Transverse colon (tissue), 4 donors: ENCODE measurements at regions not wholly inside any gene's neighbourhood (a gene's known extent, or its start where the extent isn't known, plus 50 kb on each side); places are given as distances from the start of the nearest gene placed in this dataset.

Experiments
- POLR2A ChIP-seq: fragments of 450-650 bp; IDR thresholded peaks from one replicate; pipeline ENCODE4 v1.6.1; 2016; ENCODE audit warnings: antibody characterized with exemption, mild to moderate bottlenecking, moderate library complexity
- POLR2AphosphoS5 ChIP-seq, 3 donors: sonication (generic); formaldehyde crosslinking; IDR thresholded peaks; one replicate each; pipeline ENCODE4 v1.6.1; 2016; ENCODE audit warnings: antibody characterized with exemption in 3 of 3
- TF ChIP-seq, protein P1 (sequence below), 5 experiments: fragments of 200-600 bp in 3 of 5; fragments of 450-650 bp in 2 of 5; sonication (generic) in 3 of 5; IDR thresholded peaks; 1 replicate in 2 of 5; 2 replicates in 3 of 5; pipeline ENCODE4 v1.5.1; 2016 to 2017; ENCODE audit warnings: antibody characterized with exemption in 5 of 5, inconsistent platforms in 3 of 5, mild to moderate bottlenecking in 2 of 5, moderate library complexity in 1 of 5

DNA sequence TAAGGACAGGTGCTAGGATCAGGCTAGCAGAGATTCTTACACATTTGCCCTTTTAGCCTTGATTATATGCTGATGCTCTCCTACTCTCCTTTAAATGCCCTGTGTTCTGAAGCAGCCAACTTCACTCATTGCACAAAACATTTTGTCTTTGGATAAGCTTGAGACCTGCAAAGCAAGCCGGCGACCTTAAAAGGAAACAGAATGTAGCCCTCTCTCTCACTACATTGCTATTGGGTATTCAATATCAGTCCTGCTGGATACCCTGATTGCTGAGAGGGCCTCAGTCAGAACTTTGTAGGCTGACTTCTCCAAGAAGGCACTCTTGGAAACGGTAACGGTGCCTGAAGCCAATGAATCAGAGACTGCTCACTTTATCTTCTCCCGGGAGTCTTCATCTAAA lies 528.9 kb downstream of the DTWD2 start:
- TF ChIP-seq POLR2AphosphoS5 (IDR thresholded peaks at IDR 0.05) (no peak), POLR2A (no peak)
- TF ChIP-seq, protein P1, sequence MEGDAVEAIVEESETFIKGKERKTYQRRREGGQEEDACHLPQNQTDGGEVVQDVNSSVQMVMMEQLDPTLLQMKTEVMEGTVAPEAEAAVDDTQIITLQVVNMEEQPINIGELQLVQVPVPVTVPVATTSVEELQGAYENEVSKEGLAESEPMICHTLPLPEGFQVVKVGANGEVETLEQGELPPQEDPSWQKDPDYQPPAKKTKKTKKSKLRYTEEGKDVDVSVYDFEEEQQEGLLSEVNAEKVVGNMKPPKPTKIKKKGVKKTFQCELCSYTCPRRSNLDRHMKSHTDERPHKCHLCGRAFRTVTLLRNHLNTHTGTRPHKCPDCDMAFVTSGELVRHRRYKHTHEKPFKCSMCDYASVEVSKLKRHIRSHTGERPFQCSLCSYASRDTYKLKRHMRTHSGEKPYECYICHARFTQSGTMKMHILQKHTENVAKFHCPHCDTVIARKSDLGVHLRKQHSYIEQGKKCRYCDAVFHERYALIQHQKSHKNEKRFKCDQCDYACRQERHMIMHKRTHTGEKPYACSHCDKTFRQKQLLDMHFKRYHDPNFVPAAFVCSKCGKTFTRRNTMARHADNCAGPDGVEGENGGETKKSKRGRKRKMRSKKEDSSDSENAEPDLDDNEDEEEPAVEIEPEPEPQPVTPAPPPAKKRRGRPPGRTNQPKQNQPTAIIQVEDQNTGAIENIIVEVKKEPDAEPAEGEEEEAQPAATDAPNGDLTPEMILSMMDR (IDR thresholded peaks at IDR 0.05) = no peak
